T-helper 2 cell (primary cell): ENCODE measurements at regions not wholly inside any gene's neighbourhood (a gene's known extent, or its start where the extent isn't known, plus 50 kb on each side); places are given as distances from the start of the nearest gene placed in this dataset.
"Not testable (repeated sequence)": the region's sequence is repeated elsewhere in the genome, so short reads cannot be mapped to it uniquely, and the experiment has no call there.

ENCODE experiments used
- DNase-seq, 5 experiments: peaks; one replicate each; pipeline versions ENCODE4 v3.0.0 to v3.0.0-alpha.2; 2012 to 2022

- no peak for DNase-seq
Observed at GRCh38 chr7:88614736-88615135, 144.8 kb upstream of the ZNF804B start.

DNA sequence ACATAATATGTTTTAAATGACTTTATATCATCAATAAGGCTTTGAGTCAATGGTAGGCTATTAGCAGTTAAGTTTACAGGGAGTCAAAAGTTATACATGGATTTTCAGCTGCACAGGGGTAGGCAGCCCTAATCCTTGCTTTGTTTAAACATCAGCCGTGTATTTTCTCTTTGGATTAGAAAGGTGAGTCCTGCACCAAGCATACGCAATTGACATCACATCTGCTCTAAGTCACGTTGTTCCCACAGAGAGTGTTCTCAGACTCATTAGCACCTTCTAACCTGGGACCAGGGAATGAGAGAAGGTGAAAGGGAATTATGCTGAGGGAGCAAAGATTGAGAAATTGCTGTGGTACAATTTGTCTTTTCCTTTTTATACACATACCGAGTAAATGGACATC lies 148.6 kb upstream of the ZNF804B start:
- DNase-seq = no peak

DNA sequence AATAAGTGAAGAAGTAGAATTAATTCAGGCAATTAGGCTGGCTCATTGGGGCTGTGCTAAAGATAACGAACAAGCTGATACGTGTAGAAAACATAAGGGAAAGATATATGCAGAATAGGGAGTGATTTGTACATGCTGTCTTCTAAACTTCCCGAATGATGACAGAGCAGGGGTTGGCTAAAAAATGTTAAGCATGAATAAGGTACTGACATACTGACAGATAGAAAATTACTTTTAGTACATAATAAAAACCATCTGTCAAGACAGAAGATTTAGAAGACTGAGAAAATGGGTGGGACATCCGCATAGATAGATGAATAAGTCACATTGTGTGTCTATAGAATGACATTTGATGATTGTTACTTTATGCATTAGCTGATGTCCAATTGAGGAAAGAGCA lies 158.8 kb upstream of the ZNF804B start:
- DNase-seq = no peak

GRCh38 chr7:88599528-88599927 lies 160.0 kb upstream of the ZNF804B start:
- no peak for DNase-seq

GRCh38 chr7:88597941-88598425 lies 161.5 kb upstream of the ZNF804B start:
- no peak for DNase-seq

- no peak for DNase-seq
Observed at GRCh38 chr7:88590963-88591362, 168.5 kb upstream of the ZNF804B start.

DNA sequence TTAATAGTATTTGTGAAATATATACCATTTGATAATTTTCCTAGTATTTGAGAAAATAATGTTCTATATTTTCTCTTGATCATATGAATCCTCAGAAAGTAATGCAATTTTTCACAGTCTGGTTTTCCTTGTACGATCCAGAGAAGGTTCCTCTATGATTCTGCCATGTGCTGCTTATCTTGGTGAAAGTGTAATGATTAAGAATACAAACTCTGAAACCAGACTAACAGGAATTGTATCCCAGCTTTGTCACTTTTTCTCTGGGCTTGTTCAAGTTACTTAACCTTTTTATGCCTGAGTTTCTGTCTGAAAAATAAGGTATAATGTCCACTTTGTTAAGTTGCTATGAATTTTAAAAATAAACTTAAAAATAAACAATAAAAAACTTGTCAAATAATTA lies 169.6 kb upstream of the ZNF804B start:
- no peak for DNase-seq

DNA sequence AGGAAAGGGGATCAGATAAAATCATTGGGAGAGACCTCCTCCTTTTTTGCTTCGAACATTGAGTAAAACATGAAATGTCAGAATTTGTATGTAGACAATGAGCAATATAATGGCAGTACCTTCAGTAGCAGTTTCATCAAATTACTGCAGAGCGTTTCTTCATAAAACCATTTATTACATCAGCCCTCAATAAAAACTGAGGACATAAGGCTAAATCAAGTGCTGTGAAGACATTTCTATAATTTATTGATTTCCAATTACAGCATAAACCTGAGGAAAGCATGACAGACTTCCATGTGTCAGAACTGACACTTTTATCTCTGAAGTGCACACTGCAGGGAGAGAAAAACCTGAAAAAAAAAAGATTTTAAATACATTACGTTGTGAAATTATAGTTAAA lies 172.6 kb upstream of the ZNF804B start:
- DNase-seq = no peak

DNA sequence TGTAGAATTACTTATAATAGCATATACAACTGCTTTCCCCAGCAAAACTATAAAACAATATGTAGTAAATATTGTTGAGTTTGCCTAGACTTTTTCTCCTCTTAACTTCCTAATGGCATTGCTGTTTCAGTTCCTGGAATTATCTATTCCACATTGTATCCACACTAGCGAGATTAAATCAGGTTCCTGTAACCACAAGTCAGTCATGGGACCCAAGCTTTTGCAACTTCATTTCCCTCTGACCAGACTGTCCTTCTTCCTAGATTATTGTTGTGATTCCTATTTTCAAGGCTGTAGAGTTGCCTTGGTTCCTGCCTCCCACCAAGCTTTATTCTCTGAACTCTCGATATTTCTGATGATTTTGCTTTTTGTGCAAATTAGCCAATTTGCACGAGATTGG lies 173.3 kb upstream of the ZNF804B start:
- DNase-seq = no peak

GRCh38 chr7:88576720-88577119 lies 182.8 kb upstream of the ZNF804B start:
- DNase-seq = no peak

DNA sequence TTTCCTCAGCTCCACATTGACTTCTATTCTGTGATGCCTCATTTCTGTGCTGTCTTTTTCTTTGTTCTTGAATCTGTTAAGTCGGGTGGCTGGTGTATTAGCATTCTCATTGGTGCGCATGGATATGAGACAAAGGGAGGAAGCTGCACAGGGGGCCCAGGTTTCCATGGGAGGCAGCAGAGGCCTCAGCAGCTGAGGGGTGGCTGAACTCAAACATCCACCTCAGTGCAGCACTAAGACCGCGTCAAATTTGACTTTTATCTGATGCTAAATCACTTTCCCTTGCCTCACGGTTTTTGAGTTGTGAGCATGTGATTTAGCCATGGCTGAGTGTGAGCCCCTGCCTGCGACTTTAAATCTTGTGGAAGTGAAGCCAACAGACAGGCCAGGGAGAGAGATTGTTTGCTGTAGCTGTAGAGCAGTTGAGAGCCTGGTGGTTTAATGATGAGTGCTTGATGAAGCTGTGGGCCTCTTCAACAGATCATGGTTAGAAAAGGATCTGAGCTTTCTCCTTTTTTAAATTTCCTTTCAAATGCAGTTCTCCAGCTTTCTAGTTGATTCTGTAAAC lies 193.3 kb upstream of the ZNF804B start:
- DNase-seq = no peak

- no peak for DNase-seq
Observed at GRCh38 chr7:88565401-88565800, 194.1 kb upstream of the ZNF804B start.

- DNase-seq = not testable (repeated sequence)
Observed at GRCh38 chr7:88556441-88556840, 203.1 kb upstream of the ZNF804B start.

- DNase-seq = not testable (repeated sequence)
Observed at GRCh38 chr7:88554847-88555246, 204.7 kb upstream of the ZNF804B start.

GRCh38 chr7:88548399-88548798 lies 211.1 kb upstream of the ZNF804B start:
- no peak for DNase-seq

GRCh38 chr7:88546808-88547207 lies 212.7 kb upstream of the ZNF804B start:
- DNase-seq = peak in 1 of 5 experiments; percentile 32

DNA sequence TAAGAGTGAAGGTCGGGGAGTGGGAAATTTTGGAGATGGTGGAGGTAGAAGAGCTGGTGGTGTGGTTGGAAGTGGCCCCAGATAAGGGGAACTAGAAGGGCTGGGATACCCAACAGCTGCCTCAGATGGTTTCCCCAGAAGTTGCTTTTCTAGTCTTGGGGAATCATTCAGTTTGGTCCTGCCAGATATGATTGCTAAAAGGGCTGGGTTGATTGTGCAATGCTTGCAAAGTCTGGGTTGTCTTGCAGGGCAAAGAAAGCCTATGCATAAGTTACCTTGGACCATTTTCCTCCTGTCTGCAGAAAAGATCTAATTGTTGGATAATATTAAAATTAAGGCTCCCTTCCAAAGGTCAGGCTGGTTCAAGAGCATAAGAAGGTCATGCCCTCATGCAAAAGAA lies 213.8 kb upstream of the ZNF804B start:
- no peak for DNase-seq

- no peak for DNase-seq
Observed at GRCh38 chr7:88540012-88540411, 219.5 kb upstream of the ZNF804B start.

DNA sequence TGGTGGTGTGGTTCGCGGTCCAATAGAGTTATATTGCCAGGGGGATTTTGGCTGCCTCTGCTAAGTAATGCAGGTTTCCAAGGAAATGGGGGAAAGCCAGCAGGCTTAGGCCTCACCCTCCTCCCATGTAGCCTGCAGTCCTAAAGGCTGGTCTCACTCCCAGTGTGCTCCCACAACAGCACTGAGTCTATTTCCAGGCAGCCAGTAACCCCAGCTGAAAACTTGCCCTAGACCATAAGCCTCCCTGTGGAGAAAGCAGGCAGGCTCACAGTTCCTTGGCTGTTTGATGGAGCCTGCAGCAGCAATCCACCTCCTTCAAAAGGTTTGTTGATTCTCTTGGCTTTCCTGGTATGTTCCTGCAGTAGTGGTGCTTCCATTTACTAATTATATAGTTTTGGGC lies 220.0 kb upstream of the ZNF804B start:
- no peak for DNase-seq

GRCh38 chr7:88523645-88524044 lies 217.0 kb upstream of the STEAP4 start:
- DNase-seq = no peak

DNA sequence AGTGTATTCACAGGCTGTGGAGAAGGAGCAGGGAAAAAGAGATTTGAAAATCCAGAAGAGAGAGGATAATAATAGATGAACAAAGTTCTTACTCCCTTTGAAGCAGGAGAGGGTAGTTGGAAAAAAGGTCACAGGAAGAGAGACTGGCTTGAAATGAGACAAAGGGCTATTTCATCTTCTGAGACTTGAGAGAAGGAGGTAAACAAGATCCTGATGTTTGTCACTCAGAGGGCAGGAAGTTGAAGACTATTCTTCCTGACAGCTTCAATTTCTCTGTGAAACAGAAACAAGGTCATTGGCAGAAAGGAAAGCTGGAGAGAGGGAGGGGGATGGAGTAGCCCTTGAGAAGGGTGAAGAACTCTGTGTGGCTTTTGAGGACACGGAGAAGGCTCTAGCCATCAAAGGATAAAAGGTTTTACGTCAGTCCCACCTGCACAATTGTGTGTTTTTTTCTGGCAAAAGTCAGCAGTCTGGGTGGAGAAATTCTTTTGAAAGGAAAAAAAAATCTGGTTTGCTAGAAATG lies 216.1 kb upstream of the STEAP4 start:
- DNase-seq = no peak

DNA sequence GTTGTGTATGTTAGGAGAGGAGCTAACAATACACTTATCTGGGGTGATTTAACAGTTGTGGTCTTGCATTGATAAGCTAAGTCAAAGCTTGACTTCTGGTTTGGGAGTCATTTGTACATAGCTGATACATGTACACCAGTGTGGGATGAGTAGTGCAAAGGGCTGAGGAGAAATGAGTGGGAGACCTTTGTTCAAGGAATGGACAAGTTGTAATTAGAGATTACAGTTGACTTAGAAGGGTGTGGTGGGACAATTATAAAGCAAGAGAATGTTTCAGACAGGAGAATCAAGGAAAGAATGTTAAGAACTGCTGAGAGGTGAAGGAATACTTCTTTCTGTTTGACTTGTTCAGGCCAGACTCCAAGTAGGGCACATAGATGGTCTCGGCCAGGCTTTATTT lies 209.7 kb upstream of the STEAP4 start:
- DNase-seq = no peak

- no peak for DNase-seq
Observed at GRCh38 chr7:88515301-88515700, 208.6 kb upstream of the STEAP4 start.

DNA sequence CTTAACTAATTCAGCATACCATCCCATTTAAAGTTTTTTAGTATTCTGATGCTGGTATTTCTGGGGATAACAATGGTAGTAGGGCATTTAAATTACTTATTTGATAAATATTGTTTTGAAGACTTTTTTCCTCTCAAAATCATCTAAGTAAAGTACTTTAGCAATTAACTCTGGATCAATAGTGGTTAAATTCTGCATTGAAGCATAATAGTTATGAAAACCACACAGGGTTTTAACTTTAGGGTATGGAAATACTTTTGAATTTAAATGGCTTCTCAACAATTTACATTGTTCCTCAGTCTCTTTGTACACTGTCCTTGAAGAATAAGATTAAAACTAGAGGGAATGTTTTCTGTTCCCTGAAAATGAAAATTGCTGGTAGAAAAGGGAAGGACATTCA lies 202.6 kb upstream of the STEAP4 start:
- DNase-seq = no peak

- DNase-seq = no peak
Observed at GRCh38 chr7:88500131-88500530, 193.4 kb upstream of the STEAP4 start.
